CD4-positive, alpha-beta memory T cell (primary cell): ENCODE measurements at regions not wholly inside any gene's neighbourhood (a gene's known extent, or its start where the extent isn't known, plus 50 kb on each side); places are given as distances from the start of the nearest gene placed in this dataset.

ENCODE experiments used
- CTCF ChIA-PET: fragments of 350-600 bp; sonication (Branson Sonifier 250); formaldehyde crosslinking; loops from one replicate; lab custom pipeline; 2021; ENCODE audit warnings: inconsistent platforms; ENCODE audit not compliant: partially characterized antibody; lab: Charles Lee
- POLR2A ChIA-PET: fragments of 350-600 bp; sonication (Branson Sonifier 250); formaldehyde crosslinking; loops from one replicate; lab custom pipeline; 2021; ENCODE audit not compliant: partially characterized antibody; lab: Charles Lee
- DNase-seq, 5 donors: peaks; one replicate each; pipeline versions ENCODE4 v3.0.0 to v3.0.0-alpha.2; 2020 to 2022; ENCODE audit warnings: mixed read lengths in 1 of 5
- H3K27ac ChIP-seq: one replicate; pipeline ENCODE4 v1.7.0; 2013; ENCODE audit warnings: low read depth, low read length
- H3K27me3 ChIP-seq: 2 replicates; pipeline ENCODE4 v1.7.0; 2013; ENCODE audit warnings: mild to moderate bottlenecking, low read length, moderate library complexity; ENCODE audit not compliant: insufficient read depth
- H3K36me3 ChIP-seq: 2 replicates; pipeline ENCODE4 v1.7.0; 2013; ENCODE audit warnings: mild to moderate bottlenecking, low read length, moderate library complexity; ENCODE audit not compliant: insufficient read depth
- H3K4me1 ChIP-seq: 2 replicates; pipeline ENCODE4 v1.7.0; 2013; ENCODE audit warnings: mild to moderate bottlenecking, low read length, moderate library complexity; ENCODE audit not compliant: insufficient read depth
- H3K4me3 ChIP-seq, 2 donors: one replicate each; pipeline ENCODE4 v1.7.0; 2013; ENCODE audit warnings: low read length in 2 of 2, mild to moderate bottlenecking in 1 of 2
- H3K9me3 ChIP-seq, 2 donors: one replicate each; pipeline ENCODE4 v1.7.0; 2013; ENCODE audit warnings: low read length in 2 of 2, control low read depth in 1 of 2; ENCODE audit not compliant: control insufficient read depth in 1 of 2
- H3K27ac Mint-ChIP-seq, 7 donors: one replicate each; pipeline ENCODE4 v1.8.0; 2020 to 2021; ENCODE audit warnings: mixed read lengths in 7 of 7, mild to moderate bottlenecking in 6 of 7, inconsistent platforms in 3 of 7, moderate library complexity in 3 of 7
- H3K27me3 Mint-ChIP-seq, 2 donors: one replicate each; pipeline ENCODE4 v1.8.0; 2020 to 2021; ENCODE audit warnings: mixed read lengths in 2 of 2
- H3K36me3 Mint-ChIP-seq, 2 donors: one replicate each; pipeline ENCODE4 v1.8.0; 2020 to 2021; ENCODE audit warnings: mixed read lengths in 2 of 2, inconsistent platforms in 1 of 2, mild to moderate bottlenecking in 1 of 2
- H3K4me1 Mint-ChIP-seq, 4 donors: one replicate each; pipeline ENCODE4 v1.8.0; 2020 to 2021; ENCODE audit warnings: mixed read lengths in 4 of 4, mild to moderate bottlenecking in 1 of 4
- H3K4me3 Mint-ChIP-seq, 8 donors: one replicate each; pipeline ENCODE4 v1.8.0; 2020 to 2021; ENCODE audit warnings: mixed read lengths in 8 of 8, mild to moderate bottlenecking in 7 of 8, moderate library complexity in 6 of 8, inconsistent platforms in 3 of 8
- H3K9me3 Mint-ChIP-seq, 8 donors: one replicate each; pipeline ENCODE4 v1.8.0; 2020 to 2021; ENCODE audit warnings: mixed read lengths in 8 of 8, mild to moderate bottlenecking in 5 of 8, inconsistent platforms in 3 of 8, moderate library complexity in 1 of 8
- intact Hi-C: fragments of 100-400 bp; cut with micrococcal nuclease; formaldehyde crosslinking; loops from one replicate; pipeline ENCODE4 v1.15.1; 2023

DNA sequence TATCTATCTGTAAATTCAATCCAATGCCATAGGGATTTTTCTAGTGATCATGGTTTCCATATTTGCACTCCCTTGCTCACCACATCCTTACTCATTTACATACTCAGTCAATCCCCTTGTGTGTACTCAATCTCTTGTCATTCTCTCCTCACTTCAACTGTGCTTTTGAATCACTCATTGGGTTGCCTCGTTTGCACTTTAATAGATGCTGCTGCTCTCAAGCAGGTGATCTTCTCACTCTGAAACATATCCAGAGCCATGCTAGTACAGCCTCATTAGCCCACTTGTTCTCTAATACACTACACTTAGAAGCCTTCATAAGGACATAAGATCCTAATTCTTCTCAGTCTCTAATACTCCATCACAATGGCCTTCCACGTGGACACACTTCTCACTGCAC, 507.9 kb downstream of the TECRL start:
- H3K4me1 Mint-ChIP-seq, result no peaks in the 10 kb centered on the region
- no peaks in the 10 kb centered on the region for H3K27me3 Mint-ChIP-seq
- H3K27ac Mint-ChIP-seq, result no peak overlapping the region
- no peak for DNase-seq
- no peak overlapping the region for H3K4me3 Mint-ChIP-seq
- H3K36me3 ChIP-seq, result no peaks in the 10 kb centered on the region
- H3K4me3 ChIP-seq, result no peak overlapping the region
- no peaks in the 10 kb centered on the region for H3K36me3 Mint-ChIP-seq
- peaks cover 2 to 18% (median 11%) of the 10 kb centered on the region in 8 donors for H3K9me3 Mint-ChIP-seq
- no peak overlapping the region for H3K27ac ChIP-seq
- POLR2A ChIA-PET, result no interaction called here
- intact Hi-C loops, result no loop called here
- CTCF ChIA-PET, result no interaction called here
- no peaks in the 10 kb centered on the region for H3K27me3 ChIP-seq
- H3K9me3 ChIP-seq, result no peaks in the 10 kb centered on the region
- H3K4me1 ChIP-seq, result no peaks in the 10 kb centered on the region

DNA sequence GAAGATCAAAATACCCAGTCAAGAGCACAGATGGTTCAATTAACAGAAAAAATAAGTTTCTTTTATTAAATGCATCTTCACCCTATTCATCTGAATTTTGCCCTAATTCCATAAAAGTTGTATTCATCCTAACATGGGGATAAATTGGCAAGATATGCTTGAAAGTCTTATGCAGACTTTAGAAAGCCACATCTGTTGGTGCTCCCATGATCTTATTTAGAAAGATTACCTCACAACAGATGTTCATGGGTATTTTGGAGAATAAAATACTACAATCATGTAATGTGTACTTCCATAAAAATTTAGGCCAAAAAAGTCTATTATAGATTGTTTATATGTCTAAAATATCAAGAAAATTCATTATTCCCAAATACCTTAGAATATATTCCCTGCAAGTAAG, 510.3 kb downstream of the TECRL start:
- Histone ChIP-seq H3K27ac (no peak overlapping the region), H3K9me3 (no peaks in the 10 kb centered on the region), H3K4me3 (no peak overlapping the region), H3K36me3 (no peaks in the 10 kb centered on the region), H3K27me3 (no peaks in the 10 kb centered on the region), H3K4me1 (no peaks in the 10 kb centered on the region)
- DNase-seq, result no peak
- intact Hi-C loops, result no loop called here
- CTCF ChIA-PET, result no interaction called here
- Mint-ChIP-seq H3K9me3 (peaks cover 4 to 19% (median 9%) of the 10 kb centered on the region in 8 donors), H3K4me3 (no peak overlapping the region), H3K27ac (no peak overlapping the region), H3K27me3 (no peaks in the 10 kb centered on the region), H3K4me1 (no peaks in the 10 kb centered on the region), H3K36me3 (no peaks in the 10 kb centered on the region)
- POLR2A ChIA-PET, result no interaction called here

DNA sequence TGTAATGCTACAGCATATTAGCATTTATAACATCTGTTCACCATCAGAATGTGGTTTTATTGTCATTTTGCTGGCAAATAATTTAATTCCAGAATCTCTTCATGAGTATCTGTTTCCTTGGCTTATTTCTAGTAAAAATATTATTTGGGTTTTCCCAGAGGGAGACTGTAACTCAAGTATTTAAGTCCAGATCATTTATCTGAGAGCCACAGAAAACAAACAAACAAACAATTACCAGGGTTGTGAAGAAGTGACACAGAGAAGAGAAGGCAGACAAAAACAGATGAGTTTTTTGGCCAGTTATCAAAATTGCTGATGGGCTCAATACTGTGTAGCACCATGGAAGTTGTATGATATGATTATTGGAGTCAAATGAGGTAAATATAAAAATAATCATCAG, 515.1 kb downstream of the TECRL start:
- Histone ChIP-seq H3K4me3 (no peak overlapping the region), H3K36me3 (no peaks in the 10 kb centered on the region), H3K27me3 (no peaks in the 10 kb centered on the region), H3K27ac (no peak overlapping the region), H3K4me1 (no peaks in the 10 kb centered on the region), H3K9me3 (no peaks in the 10 kb centered on the region)
- no peak overlapping the region for H3K4me3 Mint-ChIP-seq
- H3K4me1 Mint-ChIP-seq, result no peaks in the 10 kb centered on the region
- no peaks in the 10 kb centered on the region for H3K36me3 Mint-ChIP-seq
- POLR2A ChIA-PET, result no interaction called here
- no peak for DNase-seq
- no peak overlapping the region for H3K27ac Mint-ChIP-seq
- H3K9me3 Mint-ChIP-seq, result peaks cover 3 to 26% (median 12%) of the 10 kb centered on the region in 8 donors
- intact Hi-C loops, result no loop called here
- H3K27me3 Mint-ChIP-seq, result no peaks in the 10 kb centered on the region
- CTCF ChIA-PET, result no interaction called here

DNA sequence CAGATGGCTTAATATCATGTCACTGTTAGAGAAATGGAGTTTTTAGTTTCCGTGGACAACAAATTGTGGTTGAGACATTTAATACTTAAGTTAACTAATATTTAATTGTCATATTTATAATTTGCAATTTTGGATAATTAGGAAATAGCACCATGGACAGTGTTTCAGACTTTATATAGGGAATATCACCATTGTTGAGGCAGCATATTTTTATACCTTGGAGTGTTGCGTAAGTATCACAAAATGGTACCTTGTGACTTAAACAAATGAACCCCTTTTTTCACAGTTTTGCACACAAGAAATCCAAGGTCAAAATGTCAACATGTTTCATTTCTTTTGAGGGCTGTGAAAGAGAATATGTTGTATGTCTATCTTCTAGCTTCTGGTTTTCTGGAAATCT, 539.9 kb downstream of the TECRL start:
- Histone ChIP-seq H3K27me3 (no peaks in the 10 kb centered on the region), H3K4me3 (no peak overlapping the region), H3K4me1 (no peaks in the 10 kb centered on the region), H3K27ac (no peak overlapping the region), H3K9me3 (no peaks in the 10 kb centered on the region), H3K36me3 (no peaks in the 10 kb centered on the region)
- ChIA-PET POLR2A (no interaction called here), CTCF (no interaction called here)
- H3K9me3 Mint-ChIP-seq, result peaks cover 0 to 12% (median 5%) of the 10 kb centered on the region in 8 donors
- H3K27ac Mint-ChIP-seq, result no peak overlapping the region
- no peaks in the 10 kb centered on the region for H3K27me3 Mint-ChIP-seq
- intact Hi-C loops, result no loop called here
- H3K4me3 Mint-ChIP-seq, result no peak overlapping the region
- no peaks in the 10 kb centered on the region for H3K36me3 Mint-ChIP-seq
- H3K4me1 Mint-ChIP-seq, result no peaks in the 10 kb centered on the region
- no peak for DNase-seq

DNA sequence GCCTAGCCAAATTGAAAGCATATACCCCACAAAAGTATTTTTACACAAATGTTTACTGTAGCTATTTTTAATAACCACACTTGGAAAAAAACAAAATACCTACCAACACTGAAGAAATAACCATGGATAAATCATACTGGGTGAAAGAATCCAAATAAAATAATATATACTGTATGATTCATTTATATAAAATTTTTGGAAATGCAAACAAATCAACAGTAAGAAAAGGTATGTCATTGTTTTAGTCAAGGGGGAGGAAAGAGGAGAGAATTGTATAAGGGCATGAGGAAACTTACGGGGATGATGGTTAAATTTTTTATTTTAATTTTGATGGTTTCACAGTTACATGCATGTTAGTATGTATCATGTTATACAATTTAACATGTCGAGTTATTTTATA, 557.8 kb downstream of the TECRL start:
- ChIA-PET CTCF (no interaction called here), POLR2A (no interaction called here)
- Histone ChIP-seq H3K27ac (no peak overlapping the region), H3K36me3 (no peaks in the 10 kb centered on the region), H3K4me3 (no peak overlapping the region), H3K4me1 (no peaks in the 10 kb centered on the region), H3K9me3 (no peaks in the 10 kb centered on the region), H3K27me3 (no peaks in the 10 kb centered on the region)
- H3K9me3 Mint-ChIP-seq, result peaks cover 0 to 8% (median 2%) of the 10 kb centered on the region in 8 donors
- no peak overlapping the region for H3K4me3 Mint-ChIP-seq
- no peak for DNase-seq
- no peak overlapping the region for H3K27ac Mint-ChIP-seq
- H3K27me3 Mint-ChIP-seq, result no peaks in the 10 kb centered on the region
- no peaks in the 10 kb centered on the region for H3K36me3 Mint-ChIP-seq
- intact Hi-C loops, result no loop called here
- H3K4me1 Mint-ChIP-seq, result no peaks in the 10 kb centered on the region

DNA sequence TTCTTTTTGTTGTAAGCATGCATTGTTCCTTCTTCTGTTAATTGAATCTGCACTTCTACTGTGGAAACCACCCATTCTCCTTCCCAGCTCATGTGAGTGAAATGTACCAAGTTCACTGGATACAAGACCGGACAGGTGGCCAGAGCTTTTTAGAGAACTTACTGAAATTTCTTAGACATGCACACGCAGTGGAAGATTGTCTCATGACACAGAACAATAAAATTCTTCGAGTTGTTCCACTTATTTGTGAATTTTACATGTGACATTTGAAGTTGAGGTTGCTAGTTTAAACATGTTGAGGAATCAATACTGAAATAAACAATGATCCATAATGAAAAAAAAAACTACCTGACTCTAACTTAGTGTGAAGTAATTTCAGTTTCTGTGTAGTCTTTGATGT, 568.0 kb downstream of the TECRL start:
- Mint-ChIP-seq H3K4me1 (no peaks in the 10 kb centered on the region), H3K27me3 (no peaks in the 10 kb centered on the region), H3K36me3 (no peaks in the 10 kb centered on the region), H3K4me3 (no peak overlapping the region), H3K9me3 (peaks cover 0 to 4% (median 0%) of the 10 kb centered on the region in 8 donors), H3K27ac (no peak overlapping the region)
- POLR2A ChIA-PET, result no interaction called here
- Histone ChIP-seq H3K27me3 (no peaks in the 10 kb centered on the region), H3K4me3 (no peak overlapping the region), H3K4me1 (no peaks in the 10 kb centered on the region), H3K36me3 (no peaks in the 10 kb centered on the region), H3K27ac (no peak overlapping the region), H3K9me3 (no peaks in the 10 kb centered on the region)
- intact Hi-C loops, result no loop called here
- no peak for DNase-seq
- CTCF ChIA-PET, result no interaction called here

DNA sequence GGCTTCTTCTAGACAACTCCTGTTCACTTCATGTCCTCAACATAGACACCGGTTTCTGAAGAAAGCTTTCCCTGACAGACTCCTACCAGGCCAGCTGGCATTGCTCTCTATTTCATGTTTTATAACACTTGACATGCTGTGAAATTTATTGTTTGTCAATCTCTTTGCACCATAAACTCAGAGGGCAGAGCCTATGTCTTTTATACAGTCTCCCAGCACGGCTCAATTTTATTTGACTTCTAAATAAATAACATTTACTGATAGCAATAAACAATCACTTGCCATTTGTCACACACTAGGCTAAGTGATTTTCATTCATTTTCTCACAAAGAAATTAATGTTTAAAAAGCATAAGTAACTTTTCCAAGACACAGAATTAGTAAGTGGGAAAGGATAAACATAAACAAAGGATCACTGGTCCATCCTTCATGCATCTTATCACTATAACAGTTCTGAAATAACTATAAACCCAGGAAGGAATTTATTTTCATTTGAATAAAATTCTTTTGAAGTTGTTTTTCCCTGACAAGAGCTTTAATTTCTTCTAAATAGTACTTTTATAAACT, 577.6 kb downstream of the TECRL start:
- DNase-seq, result no peak
- H3K4me3 Mint-ChIP-seq, result no peak overlapping the region
- H3K4me1 Mint-ChIP-seq, result no peaks in the 10 kb centered on the region
- no peak overlapping the region for H3K27ac Mint-ChIP-seq
- no peaks in the 10 kb centered on the region for H3K36me3 Mint-ChIP-seq
- no peaks in the 10 kb centered on the region for H3K36me3 ChIP-seq
- no peaks in the 10 kb centered on the region for H3K27me3 Mint-ChIP-seq
- peaks cover 0 to 13% (median 4%) of the 10 kb centered on the region in 8 donors for H3K9me3 Mint-ChIP-seq
- intact Hi-C loops, result no loop called here
- no peaks in the 10 kb centered on the region for H3K9me3 ChIP-seq
- H3K27ac ChIP-seq, result no peak overlapping the region
- no peaks in the 10 kb centered on the region for H3K27me3 ChIP-seq
- ChIA-PET CTCF (no interaction called here), POLR2A (no interaction called here)
- H3K4me1 ChIP-seq, result no peaks in the 10 kb centered on the region
- H3K4me3 ChIP-seq, result no peak overlapping the region
